ENCODE measurements at regions not wholly inside any gene's neighbourhood (a gene's known extent, or its start where the extent isn't known, plus 50 kb on each side); places are given as distances from the start of the nearest gene placed in this dataset.

GRCh38 chr13:112234131-112234875 lies 141.9 kb upstream of the SPACA7 start:
- TF ChIP-seq EZH2 (IDR thresholded peaks at IDR 0.05; ENCODE audit: insufficient read depth, poor library complexity, severe bottlenecking) = no peak
- TF ChIP-seq EZH2phosphoT487 (IDR thresholded peaks at IDR 0.05; ENCODE audit: insufficient read depth, low read depth) = no peak
